ENCODE measurements at regions not wholly inside any gene's neighbourhood (a gene's known extent, or its start where the extent isn't known, plus 50 kb on each side); places are given as distances from the start of the nearest gene placed in this dataset.

GRCh38 chr14:101370593-101371569 lies 190.4 kb upstream of the DIO3 start:
- TF ChIP-seq EZH2 (IDR thresholded peaks at IDR 0.05; ENCODE audit: borderline replicate concordance, low read depth, low read length, severe bottlenecking), result no peak
- TF ChIP-seq CTCF (IDR thresholded peaks at IDR 0.05; ENCODE audit: borderline replicate concordance, extremely low read depth, low read length, poor library complexity, severe bottlenecking), result no peak
